Gastrocnemius medialis (tissue), 4 donors: ENCODE measurements at regions not wholly inside any gene's neighbourhood (a gene's known extent, or its start where the extent isn't known, plus 50 kb on each side); places are given as distances from the start of the nearest gene placed in this dataset.

ENCODE experiments used
- CTCF ChIP-seq, 5 experiments: fragments of 450-650 bp in 3 of 5; fragments of 200-600 bp in 2 of 5; sonication (generic) in 2 of 5; IDR thresholded peaks in 4 of 5; conservative IDR thresholded peaks in 1 of 5; 1 replicate in 4 of 5; 2 replicates in 1 of 5; pipeline ENCODE4 v1.5.1; 2016 to 2019; ENCODE audit warnings: antibody characterized with exemption in 5 of 5, mild to moderate bottlenecking in 3 of 5, moderate library complexity in 3 of 5
- POLR2A ChIP-seq, 2 donors: fragments of 450-650 bp; IDR thresholded peaks; one replicate each; pipeline ENCODE4 v1.6.1; 2017; ENCODE audit warnings: antibody characterized with exemption in 2 of 2, mild to moderate bottlenecking in 2 of 2, moderate library complexity in 2 of 2

GRCh38 chr4:58766763-58767162 lies 1656.6 kb upstream of the IGFBP7 start:
- TF ChIP-seq CTCF (IDR thresholded peaks at IDR 0.05 in 4 of 5, conservative IDR thresholded peaks at IDR 0.05 in 1 of 5) = no peak
- no peak for TF ChIP-seq POLR2A (IDR thresholded peaks at IDR 0.05)
